WERI-Rb-1 (cell line): ENCODE measurements at regions not wholly inside any gene's neighbourhood (a gene's known extent, or its start where the extent isn't known, plus 50 kb on each side); places are given as distances from the start of the nearest gene placed in this dataset.

ENCODE experiments used
- DNase-seq: peaks from one replicate; pipeline ENCODE4 v3.0.0-alpha.2; 2020
- H3K27ac ChIP-seq: fragments of 250-450 bp; sonication (Bioruptor Pico); 2 replicates; pipeline ENCODE4 v1.5.1; 2020; ENCODE audit warnings: mild to moderate bottlenecking, moderate library complexity
- H3K27me3 ChIP-seq: fragments of 250-450 bp; sonication (Bioruptor Pico); 2 replicates; pipeline ENCODE4 v1.5.1; 2021; ENCODE audit warnings: mild to moderate bottlenecking, low read depth, moderate library complexity; ENCODE audit not compliant: insufficient read depth, severe bottlenecking
- H3K36me3 ChIP-seq: fragments of 250-450 bp; sonication (Bioruptor Pico); 2 replicates; pipeline ENCODE4 v1.5.1; 2020; ENCODE audit warnings: mild to moderate bottlenecking, moderate library complexity
- H3K4me3 ChIP-seq: 2 replicates; pipeline ENCODE4 v1.5.1; 2011; ENCODE audit warnings: low read depth, mild to moderate bottlenecking, control low read depth, low read length
- H3K9me3 ChIP-seq: fragments of 250-450 bp; sonication (Bioruptor Pico); 2 replicates; pipeline ENCODE4 v1.5.1; 2021; ENCODE audit warnings: mild to moderate bottlenecking, moderate library complexity; ENCODE audit not compliant: severe bottlenecking
- CTCF ChIP-seq: IDR thresholded peaks from 2 replicates; pipeline ENCODE4 v1.5.1; 2011; ENCODE audit warnings: low read depth, mild to moderate bottlenecking, control low read depth, inconsistent platforms, low read length

GRCh38 chr5:121304838-121305237, 546.8 kb upstream of the FTMT start:
- H3K27ac ChIP-seq: no peak overlapping the region
- no peak for TF ChIP-seq CTCF
- no peaks in the 10 kb centered on the region for H3K36me3 ChIP-seq
- no peaks in the 10 kb centered on the region for H3K9me3 ChIP-seq
- no peaks in the 10 kb centered on the region for H3K27me3 ChIP-seq
- DNase-seq: no peak
- no peak overlapping the region for H3K4me3 ChIP-seq

GRCh38 chr5:121313886-121314285, 537.8 kb upstream of the FTMT start:
- no peak overlapping the region for H3K4me3 ChIP-seq
- no peak for DNase-seq
- no peaks in the 10 kb centered on the region for H3K9me3 ChIP-seq
- H3K27me3 ChIP-seq: no peaks in the 10 kb centered on the region
- H3K36me3 ChIP-seq: no peaks in the 10 kb centered on the region
- no peak for TF ChIP-seq CTCF
- no peak overlapping the region for H3K27ac ChIP-seq

GRCh38 chr5:121315786-121316185, 535.9 kb upstream of the FTMT start:
- H3K4me3 ChIP-seq: no peak overlapping the region
- no peaks in the 10 kb centered on the region for H3K36me3 ChIP-seq
- H3K9me3 ChIP-seq: no peaks in the 10 kb centered on the region
- no peak for DNase-seq
- H3K27me3 ChIP-seq: no peaks in the 10 kb centered on the region
- no peak overlapping the region for H3K27ac ChIP-seq
- no peak for TF ChIP-seq CTCF

GRCh38 chr5:121319292-121319691, 532.4 kb upstream of the FTMT start:
- Histone ChIP-seq H3K36me3 (no peaks in the 10 kb centered on the region), H3K4me3 (no peak overlapping the region), H3K9me3 (no peaks in the 10 kb centered on the region), H3K27ac (no peak overlapping the region), H3K27me3 (no peaks in the 10 kb centered on the region)
- no peak for TF ChIP-seq CTCF
- no peak for DNase-seq

GRCh38 chr5:121325930-121326329, 525.8 kb upstream of the FTMT start:
- no peak for DNase-seq
- no peak overlapping the region for H3K27ac ChIP-seq
- H3K27me3 ChIP-seq: no peaks in the 10 kb centered on the region
- no peak overlapping the region for H3K4me3 ChIP-seq
- H3K9me3 ChIP-seq: no peaks in the 10 kb centered on the region
- no peak for TF ChIP-seq CTCF
- H3K36me3 ChIP-seq: no peaks in the 10 kb centered on the region

- Histone ChIP-seq H3K36me3 (no peaks in the 10 kb centered on the region), H3K4me3 (no peak overlapping the region), H3K27ac (no peak overlapping the region), H3K27me3 (no peaks in the 10 kb centered on the region), H3K9me3 (no peaks in the 10 kb centered on the region)
- no peak for DNase-seq
- no peak for TF ChIP-seq CTCF
Measured at GRCh38 chr5:121350181-121350930, 501.3 kb upstream of the FTMT start.
